ENCODE measurements at regions not wholly inside any gene's neighbourhood (a gene's known extent, or its start where the extent isn't known, plus 50 kb on each side); places are given as distances from the start of the nearest gene placed in this dataset.

DNA sequence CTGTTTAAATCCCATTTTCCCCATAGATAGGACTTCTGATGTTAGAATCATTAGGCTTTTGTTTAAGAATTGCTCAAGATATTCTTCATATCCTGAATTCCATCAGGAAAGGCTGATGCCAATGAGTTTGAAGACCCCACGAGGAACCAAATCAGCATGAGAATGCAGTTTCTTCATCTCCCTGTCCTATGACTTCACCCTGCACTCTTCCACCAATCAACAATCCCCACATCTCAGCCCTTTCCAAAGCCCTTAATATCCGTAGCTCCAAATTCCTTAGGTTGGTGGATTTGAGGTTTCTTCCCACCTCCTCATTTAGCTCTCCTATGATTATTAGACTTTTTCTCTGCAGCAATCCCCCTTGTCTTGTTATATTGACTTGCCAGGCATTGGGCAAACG lies 52.9 kb upstream of the PRNP start (continued):
- no peak for TF ChIP-seq SUPT20H (IDR thresholded peaks at IDR 0.05; ENCODE audit: borderline replicate concordance, control insufficient read depth, low read depth, low read length)
- TF ChIP-seq NFYA (IDR thresholded peaks at IDR 0.05; ENCODE audit: borderline replicate concordance, low read depth, low read length): no peak
- TF ChIP-seq NRF1 (conservative IDR thresholded peaks at IDR 0.05; ENCODE audit: low read depth, low read length): no peak
- no peak for TF ChIP-seq ZSCAN29 (IDR thresholded peaks at IDR 0.05)

DNA sequence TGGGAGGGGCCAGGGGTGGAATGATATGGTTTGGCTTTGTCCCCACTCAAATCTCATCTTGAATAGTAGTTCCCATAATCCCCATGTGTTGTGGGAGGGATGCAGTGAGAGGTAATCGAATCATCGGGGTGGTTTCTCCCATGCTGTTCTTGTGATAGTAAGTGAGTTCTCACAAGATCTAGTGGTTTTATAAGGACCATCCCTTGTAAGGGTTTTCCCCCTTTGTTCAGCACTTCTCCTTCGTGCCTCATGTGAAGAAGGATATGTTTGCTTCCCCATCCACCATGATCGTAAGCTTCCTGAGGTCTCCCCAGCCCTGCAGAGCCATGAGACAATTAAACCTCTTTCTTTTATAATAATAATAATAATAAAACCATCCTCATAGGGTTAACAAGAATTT lies 53.4 kb upstream of the PRNP start:
- no peaks in the 10 kb centered on the region for H3K4me1 ChIP-seq (ENCODE audit: control insufficient read depth, insufficient read depth, low read length)
- no peaks in the 10 kb centered on the region for H3K36me3 ChIP-seq (ENCODE audit: control insufficient read depth in 2 of 2, insufficient read depth in 2 of 2, low read length in 1 of 2)
- DNase-seq (ENCODE audit: low read depth, low spot score) (no peak), ATAC-seq (no peak), FAIRE-seq (no peak)
- WGBS (ENCODE audit: insufficient coverage, insufficient replicate concordance, low lambda C conversion rate, missing lambda C conversion rate): 41% methylated on average over 4 of the region's 4 CpGs
- H3K27ac ChIP-seq (ENCODE audit: control insufficient read depth, insufficient read depth): no peak overlapping the region
- ChIA-PET SMC1A (ENCODE audit: uncharacterized antibody, unreplicated experiment) (no interaction called here), CTCF (no interaction called here), POLR2A (no interaction called here), RAD21 (ENCODE audit: unreplicated experiment) (no interaction called here)
- no peaks in the 10 kb centered on the region for H4K20me1 ChIP-seq (ENCODE audit: control insufficient read depth, insufficient read depth)
- no peak overlapping the region for H3K9ac ChIP-seq (ENCODE audit: control insufficient read depth, insufficient read depth, low read length)
- H3K27me3 ChIP-seq (replicated peaks in 1 of 2; ENCODE audit: control insufficient read depth in 2 of 2, insufficient read depth in 2 of 2, low read length in 1 of 2): no peaks in the 10 kb centered on the region; a peak in 2 of 4 replicates
- no peak for TF ChIP-seq NFYA (IDR thresholded peaks at IDR 0.05; ENCODE audit: borderline replicate concordance, low read depth, low read length)
- no peak for TF ChIP-seq RAD51 (IDR thresholded peaks at IDR 0.05)
- TF ChIP-seq, protein P1, sequence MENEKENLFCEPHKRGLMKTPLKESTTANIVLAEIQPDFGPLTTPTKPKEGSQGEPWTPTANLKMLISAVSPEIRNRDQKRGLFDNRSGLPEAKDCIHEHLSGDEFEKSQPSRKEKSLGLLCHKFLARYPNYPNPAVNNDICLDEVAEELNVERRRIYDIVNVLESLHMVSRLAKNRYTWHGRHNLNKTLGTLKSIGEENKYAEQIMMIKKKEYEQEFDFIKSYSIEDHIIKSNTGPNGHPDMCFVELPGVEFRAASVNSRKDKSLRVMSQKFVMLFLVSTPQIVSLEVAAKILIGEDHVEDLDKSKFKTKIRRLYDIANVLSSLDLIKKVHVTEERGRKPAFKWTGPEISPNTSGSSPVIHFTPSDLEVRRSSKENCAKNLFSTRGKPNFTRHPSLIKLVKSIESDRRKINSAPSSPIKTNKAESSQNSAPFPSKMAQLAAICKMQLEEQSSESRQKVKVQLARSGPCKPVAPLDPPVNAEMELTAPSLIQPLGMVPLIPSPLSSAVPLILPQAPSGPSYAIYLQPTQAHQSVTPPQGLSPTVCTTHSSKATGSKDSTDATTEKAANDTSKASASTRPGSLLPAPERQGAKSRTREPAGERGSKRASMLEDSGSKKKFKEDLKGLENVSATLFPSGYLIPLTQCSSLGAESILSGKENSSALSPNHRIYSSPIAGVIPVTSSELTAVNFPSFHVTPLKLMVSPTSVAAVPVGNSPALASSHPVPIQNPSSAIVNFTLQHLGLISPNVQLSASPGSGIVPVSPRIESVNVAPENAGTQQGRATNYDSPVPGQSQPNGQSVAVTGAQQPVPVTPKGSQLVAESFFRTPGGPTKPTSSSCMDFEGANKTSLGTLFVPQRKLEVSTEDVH (IDR thresholded peaks at IDR 0.05; ENCODE audit: low read depth, partially characterized antibody): no peak
- no peak for TF ChIP-seq ATF7 (IDR thresholded peaks at IDR 0.05; ENCODE audit: low read depth)
- TF ChIP-seq NR2F1 (conservative IDR thresholded peaks at IDR 0.05): no peak
- TF ChIP-seq WRNIP1 (IDR thresholded peaks at IDR 0.05; ENCODE audit: borderline replicate concordance, low read depth, low read length): no peak
- TF ChIP-seq HDAC6 (IDR thresholded peaks at IDR 0.05; ENCODE audit: unreplicated experiment): no peak
- no peak for TF ChIP-seq JUND (IDR thresholded peaks at IDR 0.05; ENCODE audit: low read depth, low read length)
- no peak overlapping the region for H3K4me3 ChIP-seq
- H3K9me3 ChIP-seq (replicated peaks; ENCODE audit: control insufficient read depth, insufficient read depth, low read length): no peaks in the 10 kb centered on the region; the same call in 2 of the 3 replicates
- intact Hi-C loops (cut with micrococcal nuclease; ENCODE audit: unreplicated experiment): no loop called here
- no peak overlapping the region for H2AFZ ChIP-seq (ENCODE audit: control insufficient read depth, low read depth, low read length)
- in situ Hi-C loops (cut with MboI): no loop called here
- H3K4me2 ChIP-seq (ENCODE audit: control insufficient read depth, insufficient read depth): no peak overlapping the region
- no peaks in the 10 kb centered on the region for H3K79me2 ChIP-seq (ENCODE audit: control insufficient read depth, insufficient read depth, low read length)
- no TSS peak for BruUV-seq (replicated peaks)

Measured in GM12878 (cell line).